CD8-positive, alpha-beta memory T cell (primary cell): ENCODE measurements at regions not wholly inside any gene's neighbourhood (a gene's known extent, or its start where the extent isn't known, plus 50 kb on each side); places are given as distances from the start of the nearest gene placed in this dataset.

Source experiments
- CTCF ChIA-PET: fragments of 350-600 bp; sonication (Branson Sonifier 250); formaldehyde crosslinking; loops from one replicate; lab custom pipeline; 2021; ENCODE audit warnings: antibody characterized with exemption; lab: Charles Lee
- POLR2A ChIA-PET: fragments of 350-600 bp; sonication (Branson Sonifier 250); formaldehyde crosslinking; loops from one replicate; lab custom pipeline; 2021; ENCODE audit warnings: antibody characterized with exemption; lab: Charles Lee
- DNase-seq, 5 donors: peaks; one replicate each; pipeline versions ENCODE4 v3.0.0 to v3.0.0-alpha.2; 2020 to 2022; ENCODE audit warnings: mixed read lengths in 1 of 5
- H3K27ac ChIP-seq: one replicate; pipeline ENCODE4 v1.7.0; 2013; ENCODE audit warnings: low read depth, mild to moderate bottlenecking, low read length, moderate library complexity
- H3K27me3 ChIP-seq: 2 replicates; pipeline ENCODE4 v1.7.0; 2013; ENCODE audit warnings: low read length, mild to moderate bottlenecking; ENCODE audit not compliant: insufficient read depth, poor library complexity, severe bottlenecking
- H3K36me3 ChIP-seq: 2 replicates; pipeline ENCODE4 v1.7.0; 2013; ENCODE audit warnings: mild to moderate bottlenecking, low read length, moderate library complexity; ENCODE audit not compliant: insufficient read depth
- H3K4me1 ChIP-seq: 2 replicates; pipeline ENCODE4 v1.7.0; 2013; ENCODE audit warnings: mild to moderate bottlenecking, low read length, moderate library complexity; ENCODE audit not compliant: insufficient read depth
- H3K4me3 ChIP-seq: 2 replicates; pipeline ENCODE4 v1.7.0; 2013; ENCODE audit warnings: mild to moderate bottlenecking, low read length
- H3K9me3 ChIP-seq: 2 replicates; pipeline ENCODE4 v1.7.0; 2013; ENCODE audit warnings: mild to moderate bottlenecking, low read length
- H3K27ac Mint-ChIP-seq, 8 donors: one replicate each; pipeline ENCODE4 v1.8.0; 2020 to 2021; ENCODE audit warnings: mixed read lengths in 8 of 8, mild to moderate bottlenecking in 6 of 8, inconsistent platforms in 3 of 8, moderate library complexity in 3 of 8
- H3K27me3 Mint-ChIP-seq, 2 donors: one replicate each; pipeline ENCODE4 v1.8.0; 2020 to 2021; ENCODE audit warnings: mixed read lengths in 2 of 2, mild to moderate bottlenecking in 1 of 2, moderate library complexity in 1 of 2
- H3K36me3 Mint-ChIP-seq, 3 donors: one replicate each; pipeline ENCODE4 v1.8.0; 2020 to 2021; ENCODE audit warnings: mixed read lengths in 3 of 3, inconsistent platforms in 1 of 3, mild to moderate bottlenecking in 1 of 3
- H3K4me1 Mint-ChIP-seq, 3 donors: one replicate each; pipeline ENCODE4 v1.8.0; 2020 to 2021; ENCODE audit warnings: mixed read lengths in 3 of 3, inconsistent platforms in 1 of 3, mild to moderate bottlenecking in 1 of 3
- H3K4me3 Mint-ChIP-seq, 7 donors: one replicate each; pipeline ENCODE4 v1.8.0; 2020 to 2021; ENCODE audit warnings: mixed read lengths in 7 of 7, mild to moderate bottlenecking in 6 of 7, moderate library complexity in 4 of 7, inconsistent platforms in 2 of 7
- H3K9me3 Mint-ChIP-seq, 5 donors: one replicate each; pipeline ENCODE4 v1.8.0; 2020 to 2022; ENCODE audit warnings: mixed read lengths in 5 of 5, mild to moderate bottlenecking in 3 of 5, moderate library complexity in 2 of 5, inconsistent platforms in 1 of 5

GRCh38 chr14:71492346-71492745 is 439.9 kb upstream of the RGS6 start:
- Mint-ChIP-seq H3K36me3 (peaks cover 4 to 10% (median 5%) of the 10 kb centered on the region in 3 donors), H3K9me3 (peaks cover 0 to 3% (median 0%) of the 10 kb centered on the region in 5 donors), H3K27me3 (no peaks in the 10 kb centered on the region), H3K4me3 (no peak overlapping the region), H3K27ac (peak overlapping the region in 1 of 8 donors; percentile 54), H3K4me1 (peaks cover 6 to 25% (median 16%) of the 10 kb centered on the region in 3 donors)
- H3K4me1 ChIP-seq, result no peaks in the 10 kb centered on the region
- ChIA-PET CTCF (no interaction called here), POLR2A (no interaction called here)
- H3K27ac ChIP-seq, result no peak overlapping the region
- no peak overlapping the region for H3K4me3 ChIP-seq
- no peaks in the 10 kb centered on the region for H3K27me3 ChIP-seq
- DNase-seq, result no peak
- H3K9me3 ChIP-seq, result no peaks in the 10 kb centered on the region
- H3K36me3 ChIP-seq, result no peaks in the 10 kb centered on the region

DNA sequence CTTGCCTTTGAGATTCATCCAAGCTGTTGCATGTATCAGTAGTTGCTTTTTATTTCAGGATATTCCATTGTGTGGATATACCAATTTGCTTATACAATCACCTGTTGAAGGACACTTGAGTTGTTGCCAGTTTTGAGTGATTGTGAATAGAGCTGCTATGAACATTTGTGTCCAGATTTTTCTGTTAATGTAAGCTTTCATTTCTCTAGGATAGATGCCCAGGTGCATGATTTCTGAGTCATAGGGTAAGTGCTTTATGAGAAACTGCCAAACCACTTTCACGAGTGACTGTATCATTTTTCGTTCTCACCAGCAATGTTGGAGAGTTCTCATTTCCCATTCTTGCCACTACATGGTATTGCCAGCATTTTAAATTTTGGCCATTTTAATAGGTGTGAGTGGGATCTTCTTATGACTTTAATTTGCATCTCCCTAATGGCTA is 434.6 kb upstream of the RGS6 start:
- no peak for DNase-seq
- Mint-ChIP-seq H3K4me3 (no peak overlapping the region), H3K27ac (peak overlapping the region in 1 of 8 donors; percentile 4), H3K4me1 (peaks cover 10 to 24% (median 13%) of the 10 kb centered on the region in 3 donors), H3K9me3 (peaks cover 0 to 3% (median 0%) of the 10 kb centered on the region in 5 donors), H3K27me3 (no peaks in the 10 kb centered on the region), H3K36me3 (peaks cover 3 to 10% (median 3%) of the 10 kb centered on the region in 3 donors)
- no peaks in the 10 kb centered on the region for H3K4me1 ChIP-seq
- ChIA-PET CTCF (interaction anchor here (1.2 kb wide), 1 partner anchor 28 kb away, joined by 3 read pairs; no protein-coding TSS in a partner anchor), POLR2A (no interaction called here)
- H3K4me3 ChIP-seq, result no peak overlapping the region
- H3K27me3 ChIP-seq, result no peaks in the 10 kb centered on the region
- H3K36me3 ChIP-seq, result no peaks in the 10 kb centered on the region
- H3K9me3 ChIP-seq, result no peaks in the 10 kb centered on the region
- H3K27ac ChIP-seq, result no peak overlapping the region

DNA sequence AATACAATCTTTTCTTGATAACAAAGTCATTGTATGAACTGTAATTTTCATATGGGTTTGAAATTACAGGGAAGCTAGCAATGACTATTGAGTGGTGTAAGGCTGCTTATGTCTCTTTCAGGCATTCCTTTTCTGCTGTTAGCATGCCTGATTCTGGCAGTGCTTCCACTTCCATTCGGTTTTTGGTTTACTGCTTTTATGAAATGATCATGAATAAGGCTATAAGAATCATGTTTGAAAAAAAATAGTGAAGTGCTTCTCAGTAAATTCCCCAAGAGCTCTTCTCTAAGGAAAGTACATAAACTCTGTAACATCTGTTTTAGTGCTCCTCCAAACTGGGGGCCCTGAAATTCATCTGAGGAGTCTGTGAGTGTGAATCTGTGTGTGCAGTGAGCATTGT is 434.0 kb upstream of the RGS6 start:
- no peaks in the 10 kb centered on the region for H3K9me3 ChIP-seq
- POLR2A ChIA-PET, result no interaction called here
- no peaks in the 10 kb centered on the region for H3K27me3 Mint-ChIP-seq
- no peaks in the 10 kb centered on the region for H3K36me3 ChIP-seq
- H3K4me1 Mint-ChIP-seq, result peaks cover 10 to 24% (median 13%) of the 10 kb centered on the region in 3 donors
- no peak overlapping the region for H3K27ac ChIP-seq
- CTCF ChIA-PET, result no interaction called here
- H3K4me3 ChIP-seq, result no peak overlapping the region
- H3K4me1 ChIP-seq, result no peaks in the 10 kb centered on the region
- H3K27me3 ChIP-seq, result no peaks in the 10 kb centered on the region
- DNase-seq, result no peak
- H3K9me3 Mint-ChIP-seq, result peaks cover 0 to 3% (median 0%) of the 10 kb centered on the region in 5 donors
- H3K36me3 Mint-ChIP-seq, result peaks cover 3 to 10% (median 3%) of the 10 kb centered on the region in 3 donors
- H3K4me3 Mint-ChIP-seq, result no peak overlapping the region
- H3K27ac Mint-ChIP-seq, result peak overlapping the region in 1 of 8 donors; percentile 34

DNA sequence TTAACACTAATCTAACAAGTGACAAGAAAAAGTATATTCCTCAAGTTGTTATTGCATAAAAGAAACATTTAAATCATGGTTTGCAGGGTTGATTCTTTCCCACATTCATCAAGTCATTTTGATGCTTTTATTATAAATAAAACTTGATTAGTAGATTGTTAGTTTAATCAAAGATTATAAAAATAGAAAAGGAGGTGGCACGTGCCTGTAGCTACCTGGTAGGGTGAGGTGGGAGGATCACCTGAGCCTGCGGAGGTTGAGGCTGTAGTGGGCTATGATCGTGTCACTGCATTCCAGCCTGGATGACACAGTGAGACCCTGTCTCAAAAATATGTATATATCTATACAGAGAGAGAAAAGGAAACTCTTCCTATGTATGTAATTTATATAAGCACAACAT is 433.2 kb upstream of the RGS6 start:
- POLR2A ChIA-PET, result no interaction called here

GRCh38 chr14:71507681-71508080 is 424.5 kb upstream of the RGS6 start:
- Histone ChIP-seq H3K27me3 (no peaks in the 10 kb centered on the region), H3K27ac (no peak overlapping the region), H3K4me3 (no peak overlapping the region), H3K4me1 (no peaks in the 10 kb centered on the region), H3K36me3 (no peaks in the 10 kb centered on the region), H3K9me3 (no peaks in the 10 kb centered on the region)
- ChIA-PET POLR2A (no interaction called here), CTCF (no interaction called here)
- no peak for DNase-seq
- Mint-ChIP-seq H3K27me3 (no peaks in the 10 kb centered on the region), H3K4me3 (no peak overlapping the region), H3K4me1 (peaks cover 5 to 15% (median 15%) of the 10 kb centered on the region in 3 donors), H3K27ac (no peak overlapping the region), H3K9me3 (no peaks in the 10 kb centered on the region), H3K36me3 (peaks cover 3 to 4% (median 4%) of the 10 kb centered on the region in 3 donors)

More for the DNA sequence above, 433.2 kb upstream of the RGS6 start:
- no peak overlapping the region for H3K27ac ChIP-seq
- no peaks in the 10 kb centered on the region for H3K27me3 Mint-ChIP-seq
- peaks cover 3 to 10% (median 3%) of the 10 kb centered on the region in 3 donors for H3K36me3 Mint-ChIP-seq
- peaks cover 0 to 3% (median 0%) of the 10 kb centered on the region in 5 donors for H3K9me3 Mint-ChIP-seq
- no peak overlapping the region for H3K4me3 Mint-ChIP-seq
- DNase-seq, result no peak
- CTCF ChIA-PET, result no interaction called here
- H3K27me3 ChIP-seq, result no peaks in the 10 kb centered on the region
- no peak overlapping the region for H3K27ac Mint-ChIP-seq
- H3K9me3 ChIP-seq, result no peaks in the 10 kb centered on the region
- H3K4me1 ChIP-seq, result no peaks in the 10 kb centered on the region
- H3K36me3 ChIP-seq, result no peaks in the 10 kb centered on the region
- H3K4me3 ChIP-seq, result no peak overlapping the region
- peaks cover 7 to 20% (median 13%) of the 10 kb centered on the region in 3 donors for H3K4me1 Mint-ChIP-seq

DNA sequence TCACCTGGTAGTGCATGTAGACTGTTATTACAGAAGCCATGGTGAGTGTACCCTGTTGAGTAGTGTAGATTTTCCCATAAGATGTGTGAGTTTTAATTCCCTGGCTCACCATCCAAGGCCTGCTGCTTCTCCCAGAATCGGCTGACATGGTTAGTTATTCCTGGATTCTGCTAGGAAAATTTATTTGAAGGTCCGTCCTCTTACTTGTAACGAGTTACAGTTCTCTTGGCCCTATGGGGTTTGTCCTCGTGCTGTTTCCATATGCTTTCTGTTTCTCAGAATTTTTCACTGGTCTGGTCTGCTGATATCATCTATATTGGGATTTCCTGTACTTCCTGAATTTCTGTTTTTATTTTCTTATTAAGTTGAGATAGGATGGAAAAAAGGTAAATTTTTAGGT is 423.3 kb upstream of the RGS6 start:
- no peak for DNase-seq
- Mint-ChIP-seq H3K36me3 (peaks cover 6 to 15% (median 12%) of the 10 kb centered on the region in 3 donors), H3K27ac (peak overlapping the region in 1 of 8 donors; percentile 17), H3K27me3 (no peaks in the 10 kb centered on the region), H3K9me3 (no peaks in the 10 kb centered on the region), H3K4me3 (no peak overlapping the region), H3K4me1 (peaks cover 5 to 15% (median 15%) of the 10 kb centered on the region in 3 donors)
- Histone ChIP-seq H3K9me3 (no peaks in the 10 kb centered on the region), H3K27ac (no peak overlapping the region), H3K27me3 (no peaks in the 10 kb centered on the region), H3K36me3 (no peaks in the 10 kb centered on the region), H3K4me1 (no peaks in the 10 kb centered on the region), H3K4me3 (no peak overlapping the region)
- ChIA-PET POLR2A (no interaction called here), CTCF (interaction anchor here (1.6 kb wide), 1 partner anchor 88 kb away, joined by 3 read pairs; no protein-coding TSS in a partner anchor)

DNA sequence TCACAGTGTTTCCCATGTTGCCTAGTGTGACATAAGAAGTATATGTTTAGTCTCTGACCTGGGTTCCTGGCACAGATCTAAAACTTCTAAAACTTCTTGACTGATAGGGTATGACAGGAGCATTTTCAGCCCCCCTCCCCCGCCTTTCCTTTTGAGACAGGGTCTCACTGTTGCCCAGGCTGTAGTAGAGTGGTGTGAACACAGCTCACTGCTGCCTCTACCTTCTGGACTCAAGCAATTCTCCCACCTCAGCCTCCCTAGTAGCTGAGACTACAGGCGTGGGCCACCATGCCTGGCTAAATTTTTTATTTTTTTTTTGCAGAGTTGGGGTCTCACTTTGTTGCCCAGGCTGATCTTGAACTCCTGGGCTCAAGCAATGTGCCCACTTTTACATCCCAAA is 421.1 kb upstream of the RGS6 start:
- CTCF ChIA-PET, result no interaction called here

GRCh38 chr14:71514941-71515919 is 417.0 kb upstream of the RGS6 start:
- Mint-ChIP-seq H3K27ac (peak overlapping the region in 1 of 8 donors; percentile 38), H3K36me3 (peaks cover 16 to 38% (median 23%) of the 10 kb centered on the region in 3 donors), H3K4me1 (peaks cover 0 to 7% (median 4%) of the 10 kb centered on the region in 3 donors), H3K4me3 (no peak overlapping the region), H3K9me3 (peaks cover 0 to 2% (median 0%) of the 10 kb centered on the region in 5 donors), H3K27me3 (no peaks in the 10 kb centered on the region)
- Histone ChIP-seq H3K27ac (no peak overlapping the region), H3K4me1 (no peaks in the 10 kb centered on the region), H3K27me3 (no peaks in the 10 kb centered on the region), H3K9me3 (no peaks in the 10 kb centered on the region), H3K36me3 (no peaks in the 10 kb centered on the region), H3K4me3 (no peak overlapping the region)
- DNase-seq, result no peak
- POLR2A ChIA-PET, result no interaction called here
- CTCF ChIA-PET, result interaction anchor here (1.9 kb wide), 1 partner anchor 10 kb away, joined by 5 read pairs; no protein-coding TSS in a partner anchor

More for the DNA sequence above, 421.1 kb upstream of the RGS6 start:
- Histone ChIP-seq H3K36me3 (no peaks in the 10 kb centered on the region), H3K4me1 (no peaks in the 10 kb centered on the region), H3K27me3 (no peaks in the 10 kb centered on the region), H3K27ac (no peak overlapping the region), H3K9me3 (no peaks in the 10 kb centered on the region), H3K4me3 (no peak overlapping the region)
- Mint-ChIP-seq H3K4me1 (peaks cover 5 to 19% (median 15%) of the 10 kb centered on the region in 3 donors), H3K4me3 (no peak overlapping the region), H3K9me3 (no peaks in the 10 kb centered on the region), H3K27ac (peak overlapping the region in 1 of 8 donors; percentile 34), H3K36me3 (peaks cover 12 to 30% (median 15%) of the 10 kb centered on the region in 3 donors), H3K27me3 (no peaks in the 10 kb centered on the region)
- POLR2A ChIA-PET, result no interaction called here
- DNase-seq, result no peak
